MM.1S (cell line): ENCODE measurements at regions not wholly inside any gene's neighbourhood (a gene's known extent, or its start where the extent isn't known, plus 50 kb on each side); places are given as distances from the start of the nearest gene placed in this dataset.

Experiments
- CTCF ChIP-seq: fragments of 300-600 bp; sonication (generic); IDR thresholded peaks from 2 replicates; pipeline ENCODE4 v1.5.1; 2016; ENCODE audit warnings: antibody characterized with exemption, low read length, mixed read lengths
- EZH2 ChIP-seq: fragments of 300-600 bp; sonication (generic); optimal IDR thresholded peaks from 2 replicates; pipeline ENCODE3; 2017; ENCODE audit warnings: low read depth, mild to moderate bottlenecking, antibody characterized with exemption, low read length, mixed read lengths

DNA sequence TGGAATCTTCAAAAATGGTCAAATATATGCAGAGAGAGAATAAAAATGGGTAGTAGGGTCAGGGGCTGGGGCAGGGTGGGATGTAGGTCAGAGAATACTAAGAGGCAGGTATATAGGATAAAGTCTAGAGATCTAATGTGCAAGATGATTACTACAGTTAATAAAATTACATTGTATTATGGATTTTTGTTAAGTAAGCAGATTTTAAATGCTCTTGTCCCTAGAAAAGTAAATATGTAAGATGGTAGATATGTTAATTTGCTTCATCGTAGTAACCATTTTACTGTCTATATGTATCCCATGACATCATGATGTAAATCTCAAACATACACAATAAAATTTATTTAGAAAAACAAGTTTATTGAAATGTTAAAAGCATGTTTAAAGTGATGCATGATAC is 1051.4 kb downstream of the AGBL1 start:
- TF ChIP-seq CTCF (no peak), EZH2 (no peak)
